Astrocyte (in vitro differentiated cells and primary cell): ENCODE measurements at regions not wholly inside any gene's neighbourhood (a gene's known extent, or its start where the extent isn't known, plus 50 kb on each side); places are given as distances from the start of the nearest gene placed in this dataset.
"Not testable (repeated sequence)": the region's sequence is repeated elsewhere in the genome, so short reads cannot be mapped to it uniquely, and the experiment has no call there.

Source experiments
- DNase-seq: peaks from one replicate; pipeline ENCODE4 v3.0.0-alpha.2; 2010; ENCODE audit warnings: low read depth
- FAIRE-seq: peaks from 2 replicates; lab custom pipeline; 2011; peaks lifted over from hg19 to GRCh38; lab: Jason Lieb, UNC
- H2AFZ ChIP-seq: 2 replicates; pipeline ENCODE4 v1.6.0; 2012; ENCODE audit warnings: low read depth, low read length, inconsistent platforms
- H3K27ac ChIP-seq: 2 replicates; pipeline ENCODE4 v1.5.1; 2011; ENCODE audit warnings: low read depth, low read length, inconsistent platforms
- H3K27me3 ChIP-seq: 2 replicates; pipeline ENCODE4 v1.6.0; 2011; ENCODE audit warnings: low read length, inconsistent platforms; ENCODE audit not compliant: insufficient read depth
- H3K36me3 ChIP-seq: 2 replicates; pipeline ENCODE4 v1.5.1; 2011; ENCODE audit warnings: low read length, inconsistent platforms; ENCODE audit not compliant: insufficient read depth
- H3K4me1 ChIP-seq: 2 replicates; pipeline ENCODE4 v1.5.1; 2011; ENCODE audit warnings: low read length, inconsistent platforms; ENCODE audit not compliant: insufficient read depth
- H3K4me2 ChIP-seq: 2 replicates; pipeline ENCODE4 v1.6.0; 2012; ENCODE audit warnings: low read length, inconsistent platforms
- H3K4me3 ChIP-seq: 2 replicates; pipeline ENCODE4 v1.5.1; 2011; ENCODE audit warnings: low read depth, mild to moderate bottlenecking, low read length, inconsistent platforms; ENCODE audit not compliant: insufficient read depth
- H3K79me2 ChIP-seq: 2 replicates; pipeline ENCODE4 v1.6.0; 2012; ENCODE audit warnings: mild to moderate bottlenecking, low read length, inconsistent platforms; ENCODE audit not compliant: insufficient read depth
- H3K9ac ChIP-seq: 2 replicates; pipeline ENCODE4 v1.6.0; 2012; ENCODE audit warnings: mild to moderate bottlenecking, low read length, inconsistent platforms
- H3K9me3 ChIP-seq: 2 replicates; pipeline ENCODE4 v1.5.1; 2012; ENCODE audit warnings: low read depth, mild to moderate bottlenecking, low read length, inconsistent platforms; ENCODE audit not compliant: insufficient read depth
- H4K20me1 ChIP-seq: 2 replicates; pipeline ENCODE4 v1.6.0; 2012; ENCODE audit warnings: low read length, inconsistent platforms; ENCODE audit not compliant: insufficient read depth
- H3K27ac Mint-ChIP-seq: one replicate; pipeline ENCODE4 v1.8.0; 2021; ENCODE audit warnings: mild to moderate bottlenecking, mixed read lengths; ENCODE audit not compliant: unreplicated experiment
- H3K27me3 Mint-ChIP-seq: one replicate; pipeline ENCODE4 v1.8.0; 2021; ENCODE audit warnings: low read depth, mixed read lengths; ENCODE audit not compliant: unreplicated experiment
- H3K36me3 Mint-ChIP-seq: one replicate; pipeline ENCODE4 v1.8.0; 2021; ENCODE audit warnings: low read depth, mixed read lengths; ENCODE audit not compliant: unreplicated experiment
- H3K4me1 Mint-ChIP-seq: one replicate; pipeline ENCODE4 v1.8.0; 2021; ENCODE audit warnings: low read depth, mixed read lengths; ENCODE audit not compliant: unreplicated experiment
- H3K4me3 Mint-ChIP-seq: one replicate; pipeline ENCODE4 v1.8.0; 2021; ENCODE audit warnings: mild to moderate bottlenecking, moderate library complexity, mixed read lengths; ENCODE audit not compliant: unreplicated experiment
- H3K9me3 Mint-ChIP-seq: one replicate; pipeline ENCODE4 v1.8.0; 2021; ENCODE audit warnings: mild to moderate bottlenecking, mixed read lengths; ENCODE audit not compliant: unreplicated experiment
- CTCF ChIP-seq: IDR thresholded peaks from 2 replicates; pipeline ENCODE4 v1.5.1; 2011; ENCODE audit warnings: low read depth, mild to moderate bottlenecking, inconsistent platforms, low read length, moderate library complexity; ENCODE audit not compliant: insufficient read depth
- EZH2 ChIP-seq: IDR thresholded peaks from 2 replicates; pipeline ENCODE4 v1.6.1; 2012; ENCODE audit warnings: mild to moderate bottlenecking, low read length, inconsistent platforms; ENCODE audit not compliant: insufficient read depth

- TF ChIP-seq CTCF (no peak), EZH2 (no peak)
- Mint-ChIP-seq H3K27me3 (no peaks in the 10 kb centered on the region), H3K4me1 (no peaks in the 10 kb centered on the region), H3K4me3 (no peak overlapping the region), H3K36me3 (peaks cover 2% of the 10 kb centered on the region), H3K9me3 (peaks cover 17% of the 10 kb centered on the region), H3K27ac (no peak overlapping the region)
- Histone ChIP-seq H3K4me1 (no peaks in the 10 kb centered on the region), H3K4me2 (no peak overlapping the region), H3K9ac (no peak overlapping the region), H3K9me3 (no peaks in the 10 kb centered on the region), H3K27me3 (no peaks in the 10 kb centered on the region), H3K36me3 (no peaks in the 10 kb centered on the region), H2AFZ (no peak overlapping the region), H4K20me1 (no peaks in the 10 kb centered on the region), H3K4me3 (no peak overlapping the region), H3K79me2 (no peaks in the 10 kb centered on the region), H3K27ac (no peak overlapping the region)
- FAIRE-seq, result no peak
- no peak for DNase-seq
Measured at GRCh38 chr10:32217216-32217615, 129.7 kb downstream of the EPC1 start.

GRCh38 chr10:32213838-32214237 lies 133.1 kb downstream of the EPC1 start:
- not testable (repeated sequence) for H3K27ac Mint-ChIP-seq, H3K4me2 ChIP-seq, H3K9me3 Mint-ChIP-seq, H4K20me1 ChIP-seq, H3K4me3 Mint-ChIP-seq, H3K27me3 Mint-ChIP-seq, H3K4me3 ChIP-seq, H3K36me3 ChIP-seq, H3K27ac ChIP-seq, FAIRE-seq, H3K27me3 ChIP-seq, H3K9me3 ChIP-seq, H3K9ac ChIP-seq, H3K4me1 Mint-ChIP-seq, H2AFZ ChIP-seq, H3K36me3 Mint-ChIP-seq, H3K79me2 ChIP-seq, H3K4me1 ChIP-seq, DNase-seq

- Histone ChIP-seq H3K9me3 (no peaks in the 10 kb centered on the region), H3K9ac (no peak overlapping the region), H4K20me1 (no peaks in the 10 kb centered on the region), H3K36me3 (no peaks in the 10 kb centered on the region), H3K27ac (no peak overlapping the region), H3K4me3 (no peak overlapping the region), H3K4me1 (no peaks in the 10 kb centered on the region), H3K79me2 (no peaks in the 10 kb centered on the region), H3K4me2 (no peak overlapping the region), H2AFZ (no peak overlapping the region), H3K27me3 (no peaks in the 10 kb centered on the region)
- Mint-ChIP-seq H3K9me3 (no peaks in the 10 kb centered on the region), H3K4me3 (no peak overlapping the region), H3K27ac (no peak overlapping the region), H3K4me1 (no peaks in the 10 kb centered on the region), H3K27me3 (no peaks in the 10 kb centered on the region), H3K36me3 (no peaks in the 10 kb centered on the region)
- DNase-seq, result no peak
- FAIRE-seq, result no peak
- TF ChIP-seq EZH2 (no peak), CTCF (no peak)
Measured at GRCh38 chr10:32211046-32211363, 136.0 kb downstream of the EPC1 start.
